H1 (cell line): ENCODE measurements at regions not wholly inside any gene's neighbourhood (a gene's known extent, or its start where the extent isn't known, plus 50 kb on each side); places are given as distances from the start of the nearest gene placed in this dataset.

Source experiments
- CTCF ChIA-PET: fragments of 300-600 bp; sonication (Branson Sonifier 250); formaldehyde crosslinking; loops from one replicate; lab custom pipeline; 2021; ENCODE audit not compliant: partially characterized antibody; lab: Charles Lee
- POLR2A ChIA-PET: fragments of 300-600 bp; sonication (Branson Sonifier 250); formaldehyde crosslinking; loops from one replicate; lab custom pipeline; 2021; ENCODE audit warnings: inconsistent platforms; ENCODE audit not compliant: partially characterized antibody; lab: Charles Lee
- DNase-seq, 2 experiments: peaks; one replicate each; pipeline versions ENCODE4 v3.0.0 to v3.0.0-alpha.2; 2010 to 2022; ENCODE audit warnings: low spot score in 2 of 2, low read depth in 1 of 2, mixed read lengths in 1 of 2
- FAIRE-seq: peaks from 2 replicates; lab custom pipeline; 2011; peaks lifted over from hg19 to GRCh38; lab: Jason Lieb, UNC
- H2AFZ ChIP-seq: 2 replicates; pipeline ENCODE4 v1.8.1; 2012; ENCODE audit warnings: low read length, inconsistent platforms
- H2AK5ac ChIP-seq: 2 replicates; pipeline ENCODE4 v1.6.1; 2013; ENCODE audit warnings: low read depth, low read length
- H2BK120ac ChIP-seq: replicated peaks from 2 replicates; pipeline ENCODE3; 2013; ENCODE audit warnings: low read depth, low read length, inconsistent platforms
- H2BK12ac ChIP-seq: 2 replicates; pipeline ENCODE4 v1.6.1; 2013; ENCODE audit warnings: low read depth, low read length
- H2BK15ac ChIP-seq: 2 replicates; pipeline ENCODE4 v1.6.1; 2013; ENCODE audit warnings: low read length
- H2BK20ac ChIP-seq: 2 replicates; pipeline ENCODE4 v1.6.1; 2013; ENCODE audit warnings: low read length
- H2BK5ac ChIP-seq: 2 replicates; pipeline ENCODE4 v1.6.1; 2013; ENCODE audit warnings: low read depth, low read length
- H3K14ac ChIP-seq: 2 replicates; pipeline ENCODE4 v1.6.1; 2013; ENCODE audit warnings: inconsistent platforms; ENCODE audit not compliant: insufficient read length
- H3K18ac ChIP-seq: 2 replicates; pipeline ENCODE4 v1.6.1; 2013; ENCODE audit warnings: low read length; ENCODE audit errors: extremely low read depth
- H3K23ac ChIP-seq: 2 replicates; pipeline ENCODE4 v1.6.1; 2013; ENCODE audit warnings: inconsistent platforms; ENCODE audit not compliant: insufficient read length
- H3K23me2 ChIP-seq: 2 replicates; pipeline ENCODE4 v1.6.1; 2013; ENCODE audit warnings: low read depth, low read length
- H3K27ac ChIP-seq: 2 replicates; pipeline ENCODE4 v1.6.1; 2011; ENCODE audit warnings: low read depth, low read length, inconsistent platforms
- H3K27me3 ChIP-seq, 4 experiments: replicated peaks in 1 of 4; 1 replicate in 1 of 4; 2 replicates in 3 of 4; pipeline versions ENCODE4 v1.6.1 to v1.8.1; 2011 to 2013; ENCODE audit warnings: low read length in 3 of 4, mild to moderate bottlenecking in 3 of 4, inconsistent platforms in 2 of 4, mixed read lengths in 2 of 4, moderate library complexity in 1 of 4; ENCODE audit not compliant: control insufficient read depth in 3 of 4, insufficient read depth in 3 of 4; ENCODE audit errors: extremely low read depth in 1 of 4
- H3K36me3 ChIP-seq, 4 experiments: 2 replicates each; pipeline versions ENCODE4 v1.6.1 to v1.8.1; 2011 to 2013; ENCODE audit warnings: mild to moderate bottlenecking in 4 of 4, low read length in 3 of 4, moderate library complexity in 2 of 4, control low read depth in 1 of 4, inconsistent platforms in 1 of 4; ENCODE audit not compliant: insufficient read depth in 4 of 4, control insufficient read depth in 2 of 4
- H3K4ac ChIP-seq: replicated peaks from 2 replicates; pipeline ENCODE3; 2013; ENCODE audit warnings: low read length, low read depth, mixed read lengths, inconsistent platforms; ENCODE audit not compliant: insufficient read length
- H3K4me1 ChIP-seq, 4 experiments: replicated peaks in 1 of 4; 1 replicate in 1 of 4; 2 replicates in 3 of 4; pipeline versions ENCODE4 v1.6.1 to v1.8.1; 2011 to 2013; ENCODE audit warnings: low read length in 3 of 4, inconsistent platforms in 2 of 4, mixed read lengths in 1 of 4; ENCODE audit not compliant: insufficient read depth in 4 of 4, control insufficient read depth in 3 of 4
- H3K4me2 ChIP-seq, 2 experiments: 2 replicates each; pipeline versions ENCODE4 v1.6.1 to v1.8.1; 2011 to 2013; ENCODE audit warnings: low read depth in 2 of 2, low read length in 2 of 2, control low read depth in 1 of 2, inconsistent platforms in 1 of 2, mild to moderate bottlenecking in 1 of 2; ENCODE audit not compliant: insufficient read depth in 1 of 2
- H3K4me3 ChIP-seq, 4 experiments: fragments of 200-600, 300-600 bp in 1 of 4; sonication (generic), shearing (Covaris generic), sonication (Bioruptor Twin) in 1 of 4; 2 replicates each; pipeline versions ENCODE4 v1.5.1 to v1.8.1; 2011 to 2016; ENCODE audit warnings: low read length in 4 of 4, low read depth in 3 of 4, control low read depth in 2 of 4, inconsistent platforms in 2 of 4, mild to moderate bottlenecking in 2 of 4, mixed read lengths in 1 of 4, moderate library complexity in 1 of 4; ENCODE audit not compliant: insufficient read depth in 2 of 4; ENCODE audit errors: extremely low read depth in 1 of 4
- H3K56ac ChIP-seq: replicated peaks from 2 replicates; pipeline ENCODE3; 2013; ENCODE audit warnings: low read depth, mild to moderate bottlenecking, mixed read lengths, low read length, inconsistent platforms; ENCODE audit not compliant: insufficient read length
- H3K79me1 ChIP-seq: 2 replicates; pipeline ENCODE4 v1.6.1; 2013; ENCODE audit warnings: low read depth, low read length, control low read depth
- H3K79me2 ChIP-seq, 2 experiments: 2 replicates each; pipeline versions ENCODE4 v1.6.1 to v1.8.1; 2012 to 2013; ENCODE audit warnings: low read length in 2 of 2, mild to moderate bottlenecking in 2 of 2, inconsistent platforms in 1 of 2; ENCODE audit not compliant: insufficient read depth in 2 of 2, control insufficient read depth in 1 of 2
- H3K9ac ChIP-seq, 4 experiments: replicated peaks in 1 of 4; 1 replicate in 1 of 4; 2 replicates in 3 of 4; pipeline versions ENCODE4 v1.6.1 to v1.8.1; 2011 to 2013; ENCODE audit warnings: low read depth in 3 of 4, low read length in 3 of 4, control low read depth in 2 of 4, mild to moderate bottlenecking in 2 of 4, moderate library complexity in 2 of 4, inconsistent platforms in 1 of 4; ENCODE audit errors: extremely low read depth in 1 of 4
- H3K9me3 ChIP-seq, 2 experiments: 2 replicates each; pipeline versions ENCODE4 v1.6.1 to v1.8.1; 2012 to 2013; ENCODE audit warnings: mild to moderate bottlenecking in 2 of 2, moderate library complexity in 2 of 2, control low read depth in 1 of 2, inconsistent platforms in 1 of 2, low read depth in 1 of 2, low read length in 1 of 2, mixed read lengths in 1 of 2; ENCODE audit not compliant: insufficient read depth in 2 of 2
- H4K20me1 ChIP-seq, 2 experiments: replicated peaks in 1 of 2; 2 replicates each; pipeline versions ENCODE3 to v1.8.1; 2011 to 2013; ENCODE audit warnings: inconsistent platforms in 2 of 2, low read length in 2 of 2, mild to moderate bottlenecking in 1 of 2; ENCODE audit not compliant: insufficient read depth in 2 of 2, control insufficient read depth in 1 of 2
- H4K5ac ChIP-seq: 2 replicates; pipeline ENCODE4 v1.6.1; 2013; ENCODE audit warnings: low read length, low read depth, mixed read lengths, inconsistent platforms; ENCODE audit not compliant: insufficient read length
- H4K8ac ChIP-seq: 2 replicates; pipeline ENCODE4 v1.8.0; 2013; ENCODE audit warnings: mild to moderate bottlenecking, moderate library complexity, low read length, inconsistent platforms; ENCODE audit not compliant: insufficient read depth; ENCODE audit errors: extremely low read depth
- H4K91ac ChIP-seq: replicated peaks from 2 replicates; pipeline ENCODE3; 2013; ENCODE audit warnings: low read length, mixed read lengths, inconsistent platforms; ENCODE audit not compliant: insufficient read length
- CEBPB ChIP-seq: IDR thresholded peaks from 2 replicates; pipeline ENCODE4 v1.6.1; 2012; ENCODE audit warnings: low read depth, low read length
- NRF1 ChIP-seq: IDR thresholded peaks from 2 replicates; pipeline ENCODE4 v1.6.1; 2011; ENCODE audit warnings: mild to moderate bottlenecking, low read depth, low read length, improper control_type of control experiment
- POLR2AphosphoS5 ChIP-seq: IDR thresholded peaks from 2 replicates; pipeline ENCODE4 v1.6.1; 2011; ENCODE audit warnings: low read depth, low read length
- RBBP5 ChIP-seq: IDR thresholded peaks from 2 replicates; pipeline ENCODE4 v1.7.1; 2012; ENCODE audit warnings: low read depth, mild to moderate bottlenecking, inconsistent platforms, low read length, moderate library complexity, borderline replicate concordance
- SIX5 ChIP-seq: IDR thresholded peaks from 2 replicates; pipeline ENCODE4 v1.6.1; 2011; ENCODE audit warnings: mild to moderate bottlenecking, low read depth, low read length
- WGBS, 2 experiments: shearing (Covaris generic) in 1 of 2; methylation state at CpG; one replicate each; pipeline versions ENCODE4 v1.1.6 to v1.1.7; 2013 to 2015; ENCODE audit warnings: low lambda C conversion rate in 2 of 2, mixed read lengths in 2 of 2, inconsistent platforms in 1 of 2, low coverage in 1 of 2, missing lambda C conversion rate in 1 of 2; ENCODE audit not compliant: insufficient replicate concordance in 2 of 2, insufficient coverage in 1 of 2, insufficient read length in 1 of 2; ENCODE audit errors: extremely low coverage in 1 of 2, missing lambda C conversion rate in 1 of 2; 5-methylcytosine and 5-hydroxymethylcytosine counted together

- DNase-seq (no peak), FAIRE-seq (no peak)
- H2BK20ac ChIP-seq, result no peak overlapping the region
- no peak for TF ChIP-seq POLR2AphosphoS5
- no peak for TF ChIP-seq CEBPB
- TF ChIP-seq SIX5, result no peak
- TF ChIP-seq RBBP5, result no peak
- no peak for TF ChIP-seq NRF1
- H3K27ac ChIP-seq, result no peak overlapping the region
- H3K23ac ChIP-seq, result no peak overlapping the region
- no peak overlapping the region for H2AK5ac ChIP-seq
- no peaks in the 10 kb centered on the region for H3K23me2 ChIP-seq
- H3K4ac ChIP-seq, result no peak overlapping the region
- H2BK12ac ChIP-seq, result no peak overlapping the region
- POLR2A ChIA-PET, result interaction anchor here (1.1 to 1.4 kb wide), 2 partner anchors 10 to 164 kb away, joined by 3 to 5 read pairs; no protein-coding TSS in a partner anchor
- H3K14ac ChIP-seq, result no peak overlapping the region
- peaks cover 2 to 16% (median 10%) of the 10 kb centered on the region in 4 experiments; a peak in 6 of 7 replicates for H3K4me1 ChIP-seq
- H2AFZ ChIP-seq, result no peak overlapping the region
- H3K56ac ChIP-seq, result no peak overlapping the region
- H2BK15ac ChIP-seq, result no peak overlapping the region
- no peak overlapping the region for H3K9ac ChIP-seq
- no peak overlapping the region for H2BK5ac ChIP-seq
- no peak overlapping the region for H4K91ac ChIP-seq
- H2BK120ac ChIP-seq, result no peak overlapping the region
- WGBS, 2 experiments, result 96% methylated on average over 2 of the region's 2 CpGs; no CpG with 5 or more reads in 1 of the 2 experiments
- no peaks in the 10 kb centered on the region for H3K27me3 ChIP-seq
- CTCF ChIA-PET, result interaction anchor here (0.6 to 1.3 kb wide), 3 partner anchors 288 to 419 kb away, joined by 3 to 4 read pairs (median 3); no protein-coding TSS in a partner anchor
- H3K79me1 ChIP-seq, result peaks cover 4% of the 10 kb centered on the region
- H3K36me3 ChIP-seq, result no peaks in the 10 kb centered on the region
- peaks cover 0 to 50% of the 10 kb centered on the region in 2 experiments; a peak in 3 of 4 replicates for H3K79me2 ChIP-seq
- H3K9me3 ChIP-seq, result no peaks in the 10 kb centered on the region
- H4K5ac ChIP-seq, result no peak overlapping the region
- peaks cover 0 to 2% of the 10 kb centered on the region in 2 experiments for H4K20me1 ChIP-seq
- H4K8ac ChIP-seq, result no peak overlapping the region
- H3K4me3 ChIP-seq, result no peak overlapping the region
- H3K4me2 ChIP-seq, result no peak overlapping the region
- no peak overlapping the region for H3K18ac ChIP-seq
Observed at GRCh38 chr14:71485833-71486232, 446.4 kb upstream of the RGS6 start.
